ENCODE measurements at regions not wholly inside any gene's neighbourhood (a gene's known extent, or its start where the extent isn't known, plus 50 kb on each side); places are given as distances from the start of the nearest gene placed in this dataset.
"Not testable (repeated sequence)": the region's sequence is repeated elsewhere in the genome, so short reads cannot be mapped to it uniquely, and the experiment has no call there.

- H3K14ac ChIP-seq (ENCODE audit: low read length); H3K23ac ChIP-seq (ENCODE audit: low read length); H3K27ac ChIP-seq (ENCODE audit: low read depth, low read length); H3K36me3 ChIP-seq (ENCODE audit: control insufficient read depth in 1 of 2, insufficient read depth in 2 of 2, low read length in 2 of 2); H4K8ac ChIP-seq (ENCODE audit: low read depth, low read length); H3K4me3 ChIP-seq (ENCODE audit: low read depth, low read length); H2BK12ac ChIP-seq (ENCODE audit: low read length); H3K9me3 ChIP-seq (ENCODE audit: insufficient read depth, low read depth, low read length); H3K4me2 ChIP-seq (ENCODE audit: low read length); H2AK5ac ChIP-seq (ENCODE audit: low read length); H3K4me1 ChIP-seq (ENCODE audit: control insufficient read depth in 1 of 2, insufficient read depth in 2 of 2, low read length in 2 of 2); H4K12ac ChIP-seq (ENCODE audit: low read depth, low read length); H3K18ac ChIP-seq (ENCODE audit: low read length); H2AFZ ChIP-seq (ENCODE audit: insufficient read depth, low read length, poor library complexity); H4K91ac ChIP-seq (ENCODE audit: low read depth, low read length); H3K4ac ChIP-seq (ENCODE audit: low read depth, low read length); H3K27me3 ChIP-seq (ENCODE audit: insufficient read depth, low read length); H3K79me1 ChIP-seq (ENCODE audit: low read length); H3K9ac ChIP-seq (ENCODE audit: low read length); H3K79me2 ChIP-seq (ENCODE audit: control insufficient read depth, insufficient read depth, low read length, poor library complexity); H2BK120ac ChIP-seq (ENCODE audit: insufficient read depth, low read length, poor library complexity); H2BK5ac ChIP-seq (ENCODE audit: low read depth, low read length, poor library complexity); DNase-seq: not testable (repeated sequence)
- WGBS (ENCODE audit: extremely low coverage, insufficient coverage, insufficient read length) = no CpG with 5 or more reads among the region's 1 CpG
Observed at GRCh38 chr5:145643214-145643613, 191.9 kb downstream of the PRELID2 start.

GRCh38 chr5:145637396-145637795 lies 197.7 kb downstream of the PRELID2 start:
- no peaks in the 10 kb centered on the region for H3K36me3 ChIP-seq (ENCODE audit: control insufficient read depth in 1 of 2, insufficient read depth in 2 of 2, low read length in 2 of 2)

GRCh38 chr5:145636371-145636770 lies 198.8 kb downstream of the PRELID2 start:
- Histone ChIP-seq H3K36me3 (ENCODE audit: control insufficient read depth in 1 of 2, insufficient read depth in 2 of 2, low read length in 2 of 2) (no peaks in the 10 kb centered on the region), H3K4ac (ENCODE audit: low read depth, low read length) (no peak overlapping the region), H4K91ac (ENCODE audit: low read depth, low read length) (no peak overlapping the region), H3K23ac (ENCODE audit: low read length) (no peak overlapping the region), H3K14ac (ENCODE audit: low read length) (no peak overlapping the region), H3K27me3 (ENCODE audit: insufficient read depth, low read length) (no peaks in the 10 kb centered on the region), H3K4me2 (ENCODE audit: low read length) (no peak overlapping the region), H3K9me3 (ENCODE audit: insufficient read depth, low read depth, low read length) (no peaks in the 10 kb centered on the region), H4K12ac (ENCODE audit: low read depth, low read length) (no peak overlapping the region), H3K9ac (ENCODE audit: low read length) (no peak overlapping the region), H3K79me1 (ENCODE audit: low read length) (no peaks in the 10 kb centered on the region), H2BK12ac (ENCODE audit: low read length) (no peak overlapping the region), H3K27ac (ENCODE audit: low read depth, low read length) (no peak overlapping the region), H4K8ac (ENCODE audit: low read depth, low read length) (no peak overlapping the region), H3K4me3 (ENCODE audit: low read depth, low read length) (no peak overlapping the region), H2BK120ac (ENCODE audit: insufficient read depth, low read length, poor library complexity) (no peak overlapping the region), H3K4me1 (ENCODE audit: control insufficient read depth in 1 of 2, insufficient read depth in 2 of 2, low read length in 2 of 2) (no peaks in the 10 kb centered on the region), H3K18ac (ENCODE audit: low read length) (no peak overlapping the region), H2AFZ (ENCODE audit: insufficient read depth, low read length, poor library complexity) (no peak overlapping the region), H2AK5ac (ENCODE audit: low read length) (no peak overlapping the region), H2BK5ac (ENCODE audit: low read depth, low read length, poor library complexity) (no peak overlapping the region), H3K79me2 (ENCODE audit: control insufficient read depth, insufficient read depth, low read length, poor library complexity) (no peaks in the 10 kb centered on the region)
- peak; percentile 53 to 73 for DNase-seq

More at GRCh38 chr5:145637396-145637795, 197.7 kb downstream of the PRELID2 start:
- H3K79me2 ChIP-seq (ENCODE audit: control insufficient read depth, insufficient read depth, low read length, poor library complexity) = no peaks in the 10 kb centered on the region
- H3K4me1 ChIP-seq (ENCODE audit: control insufficient read depth in 1 of 2, insufficient read depth in 2 of 2, low read length in 2 of 2) = no peaks in the 10 kb centered on the region
- H3K27me3 ChIP-seq (ENCODE audit: insufficient read depth, low read length) = no peaks in the 10 kb centered on the region
- H2AK5ac ChIP-seq (ENCODE audit: low read length) = no peak overlapping the region
- no peak overlapping the region for H3K27ac ChIP-seq (ENCODE audit: low read depth, low read length)
- H2BK12ac ChIP-seq (ENCODE audit: low read length) = no peak overlapping the region
- H2AFZ ChIP-seq (ENCODE audit: insufficient read depth, low read length, poor library complexity) = no peak overlapping the region
- H4K12ac ChIP-seq (ENCODE audit: low read depth, low read length) = no peak overlapping the region
- no peak overlapping the region for H3K23ac ChIP-seq (ENCODE audit: low read length)
- DNase-seq = no peak
- H3K4ac ChIP-seq (ENCODE audit: low read depth, low read length) = no peak overlapping the region
- no peak overlapping the region for H4K8ac ChIP-seq (ENCODE audit: low read depth, low read length)
- no peak overlapping the region for H3K4me3 ChIP-seq (ENCODE audit: low read depth, low read length)
- no peak overlapping the region for H3K14ac ChIP-seq (ENCODE audit: low read length)
- H4K91ac ChIP-seq (ENCODE audit: low read depth, low read length) = no peak overlapping the region
- H3K4me2 ChIP-seq (ENCODE audit: low read length) = no peak overlapping the region
- no peaks in the 10 kb centered on the region for H3K9me3 ChIP-seq (ENCODE audit: insufficient read depth, low read depth, low read length)
- H2BK5ac ChIP-seq (ENCODE audit: low read depth, low read length, poor library complexity) = no peak overlapping the region
- no peaks in the 10 kb centered on the region for H3K79me1 ChIP-seq (ENCODE audit: low read length)
- H2BK120ac ChIP-seq (ENCODE audit: insufficient read depth, low read length, poor library complexity) = no peak overlapping the region
- H3K9ac ChIP-seq (ENCODE audit: low read length) = no peak overlapping the region
- H3K18ac ChIP-seq (ENCODE audit: low read length) = no peak overlapping the region

GRCh38 chr5:145633474-145633873 lies 201.7 kb downstream of the PRELID2 start:
- H4K12ac ChIP-seq (ENCODE audit: low read depth, low read length) = no peak overlapping the region
- H3K4me3 ChIP-seq (ENCODE audit: low read depth, low read length) = no peak overlapping the region
- H3K79me1 ChIP-seq (ENCODE audit: low read length) = no peaks in the 10 kb centered on the region
- no peak overlapping the region for H2BK12ac ChIP-seq (ENCODE audit: low read length)
- no peak overlapping the region for H3K27ac ChIP-seq (ENCODE audit: low read depth, low read length)
- H2AK5ac ChIP-seq (ENCODE audit: low read length) = no peak overlapping the region
- WGBS (ENCODE audit: extremely low coverage, insufficient coverage, insufficient read length) = no CpG with 5 or more reads among the region's 3 CpGs
- no peak overlapping the region for H3K14ac ChIP-seq (ENCODE audit: low read length)
- no peaks in the 10 kb centered on the region for H3K27me3 ChIP-seq (ENCODE audit: insufficient read depth, low read length)
- no peaks in the 10 kb centered on the region for H3K79me2 ChIP-seq (ENCODE audit: control insufficient read depth, insufficient read depth, low read length, poor library complexity)
- no peaks in the 10 kb centered on the region for H3K36me3 ChIP-seq (ENCODE audit: control insufficient read depth in 1 of 2, insufficient read depth in 2 of 2, low read length in 2 of 2)
- no peak for DNase-seq
- no peak overlapping the region for H2AFZ ChIP-seq (ENCODE audit: insufficient read depth, low read length, poor library complexity)
- H3K9ac ChIP-seq (ENCODE audit: low read length) = no peak overlapping the region
- no peak overlapping the region for H2BK5ac ChIP-seq (ENCODE audit: low read depth, low read length, poor library complexity)
- H3K4ac ChIP-seq (ENCODE audit: low read depth, low read length) = no peak overlapping the region
- no peak overlapping the region for H4K8ac ChIP-seq (ENCODE audit: low read depth, low read length)
- no peak overlapping the region for H3K18ac ChIP-seq (ENCODE audit: low read length)
- no peak overlapping the region for H2BK120ac ChIP-seq (ENCODE audit: insufficient read depth, low read length, poor library complexity)
- H3K4me2 ChIP-seq (ENCODE audit: low read length) = no peak overlapping the region
- peaks cover 0 to 4% of the 10 kb centered on the region in 2 experiments for H3K4me1 ChIP-seq (ENCODE audit: control insufficient read depth in 1 of 2, insufficient read depth in 2 of 2, low read length in 2 of 2)
- no peak overlapping the region for H3K23ac ChIP-seq (ENCODE audit: low read length)
- H3K9me3 ChIP-seq (ENCODE audit: insufficient read depth, low read depth, low read length) = no peaks in the 10 kb centered on the region
- no peak overlapping the region for H4K91ac ChIP-seq (ENCODE audit: low read depth, low read length)

GRCh38 chr5:145632701-145633100 lies 202.4 kb downstream of the PRELID2 start:
- H3K9me3 ChIP-seq (ENCODE audit: insufficient read depth, low read depth, low read length) = no peaks in the 10 kb centered on the region
- no peak overlapping the region for H3K4me2 ChIP-seq (ENCODE audit: low read length)
- H3K4me3 ChIP-seq (ENCODE audit: low read depth, low read length) = no peak overlapping the region
- no peaks in the 10 kb centered on the region for H3K27me3 ChIP-seq (ENCODE audit: insufficient read depth, low read length)
- H3K27ac ChIP-seq (ENCODE audit: low read depth, low read length) = no peak overlapping the region
- no peak overlapping the region for H4K91ac ChIP-seq (ENCODE audit: low read depth, low read length)
- H3K9ac ChIP-seq (ENCODE audit: low read length) = no peak overlapping the region
- no peak for DNase-seq
- no peak overlapping the region for H3K23ac ChIP-seq (ENCODE audit: low read length)
- H3K4ac ChIP-seq (ENCODE audit: low read depth, low read length) = no peak overlapping the region
- H3K79me2 ChIP-seq (ENCODE audit: control insufficient read depth, insufficient read depth, low read length, poor library complexity) = no peaks in the 10 kb centered on the region
- no peak overlapping the region for H4K12ac ChIP-seq (ENCODE audit: low read depth, low read length)
- H3K36me3 ChIP-seq (ENCODE audit: control insufficient read depth in 1 of 2, insufficient read depth in 2 of 2, low read length in 2 of 2) = no peaks in the 10 kb centered on the region
- H4K8ac ChIP-seq (ENCODE audit: low read depth, low read length) = no peak overlapping the region
- H2BK12ac ChIP-seq (ENCODE audit: low read length) = no peak overlapping the region
- WGBS (ENCODE audit: extremely low coverage, insufficient coverage, insufficient read length) = no CpG with 5 or more reads among the region's 1 CpG
- H2AFZ ChIP-seq (ENCODE audit: insufficient read depth, low read length, poor library complexity) = no peak overlapping the region
- H3K18ac ChIP-seq (ENCODE audit: low read length) = no peak overlapping the region
- H3K79me1 ChIP-seq (ENCODE audit: low read length) = no peaks in the 10 kb centered on the region
- no peak overlapping the region for H2BK5ac ChIP-seq (ENCODE audit: low read depth, low read length, poor library complexity)
- no peak overlapping the region for H2BK120ac ChIP-seq (ENCODE audit: insufficient read depth, low read length, poor library complexity)
- peaks cover 0 to 4% of the 10 kb centered on the region in 2 experiments for H3K4me1 ChIP-seq (ENCODE audit: control insufficient read depth in 1 of 2, insufficient read depth in 2 of 2, low read length in 2 of 2)
- no peak overlapping the region for H2AK5ac ChIP-seq (ENCODE audit: low read length)
- H3K14ac ChIP-seq (ENCODE audit: low read length) = no peak overlapping the region

Data from trophoblast cell (in vitro differentiated cells and primary cell).